K562 (cell line): ENCODE measurements at regions not wholly inside any gene's neighbourhood (a gene's known extent, or its start where the extent isn't known, plus 50 kb on each side); places are given as distances from the start of the nearest gene placed in this dataset.

Experiments used
- ATAC-seq: fragments of 200-7000 bp; cut with Tn5 transposase; 3 replicates; pipeline ENCODE4 v1.9.1; 2020; ENCODE audit warnings: moderate library complexity
- BruUV-seq: library from RNA; stranded (reverse); fragments of 400-500 nt; replicated peaks from 2 replicates; lab custom pipeline; 2021; lab: Mats Ljungman, UMichigan
- CTCF ChIA-PET: fragments of 300-600 bp; formaldehyde crosslinking; extraction: SDS; loops from one replicate; lab custom pipeline; 2021; ENCODE audit warnings: low intra/inter-chr PET ratio; lab: Yijun Ruan, JAX
- POLR2A ChIA-PET: fragments of 300-600, 350-650 bp; sonication (Branson Sonifier 250); formaldehyde crosslinking; extraction: SDS; loops from one replicate; lab custom pipeline; 2021; ENCODE audit warnings: antibody characterized with exemption, inconsistent platforms; lab: Yijun Ruan, JAX
- DNase-seq, 4 experiments: peaks; one replicate each; pipeline versions ENCODE4 v3.0.0 to v3.0.0-alpha.2; 2011 to 2018; ENCODE audit warnings: low spot score in 3 of 4, mixed read lengths in 3 of 4; ENCODE audit errors: extremely low read depth in 1 of 4
- FAIRE-seq: peaks from 2 replicates; lab custom pipeline; 2011; peaks lifted over from hg19 to GRCh38; lab: Jason Lieb, UNC
- H2AFZ ChIP-seq: 2 replicates; pipeline ENCODE4 v1.6.0; 2011; ENCODE audit warnings: low read depth, low read length, control low read depth, inconsistent platforms
- H3K27ac ChIP-seq: fragments of 200-600 bp; 3 replicates; pipeline ENCODE4 v1.8.0; 2011; ENCODE audit warnings: low read depth, mild to moderate bottlenecking, control low read depth, inconsistent platforms, low read length, moderate library complexity, mixed read lengths; ENCODE audit errors: extremely low read depth
- H3K27me3 ChIP-seq, 2 experiments: fragments of 300-600 bp in 1 of 2; 2 replicates in 1 of 2; 3 replicates in 1 of 2; pipeline versions ENCODE4 v1.6.0 to v1.8.0; 2011; ENCODE audit warnings: inconsistent platforms in 2 of 2, low read length in 2 of 2, mild to moderate bottlenecking in 1 of 2, mixed read lengths in 1 of 2, moderate library complexity in 1 of 2; ENCODE audit not compliant: control insufficient read depth in 2 of 2, insufficient read depth in 2 of 2
- H3K36me3 ChIP-seq: fragments of 300-600 bp; 3 replicates; pipeline ENCODE4 v1.8.0; 2011; ENCODE audit warnings: mild to moderate bottlenecking, low read length, inconsistent platforms; ENCODE audit not compliant: control insufficient read depth, insufficient read depth
- H3K4me1 ChIP-seq, 2 experiments: fragments of 200-600 bp in 1 of 2; replicated peaks in 1 of 2; 2 replicates in 1 of 2; 3 replicates in 1 of 2; pipeline versions ENCODE4 v1.5.1 to v1.8.0; 2011; ENCODE audit warnings: inconsistent platforms in 2 of 2, low read length in 2 of 2, mild to moderate bottlenecking in 1 of 2, mixed read lengths in 1 of 2, moderate library complexity in 1 of 2; ENCODE audit not compliant: control insufficient read depth in 2 of 2, insufficient read depth in 2 of 2
- H3K4me2 ChIP-seq: 2 replicates; pipeline ENCODE4 v1.6.1; 2011; ENCODE audit warnings: low read length, control low read depth, inconsistent platforms, mixed read lengths; ENCODE audit not compliant: insufficient read depth
- H3K4me3 ChIP-seq: fragments of 200-600 bp; sonication (generic), shearing (Covaris generic); 2 replicates; pipeline ENCODE4 v1.5.1; 2016; ENCODE audit warnings: control low read depth, inconsistent platforms
- H3K79me2 ChIP-seq: fragments of 200-600 bp; 3 replicates; pipeline ENCODE4 v1.8.0; 2011; ENCODE audit warnings: low read length, inconsistent platforms; ENCODE audit not compliant: control insufficient read depth, insufficient read depth
- H3K9ac ChIP-seq, 2 experiments: 2 replicates each; pipeline versions ENCODE4 v1.6.0 to v1.6.1; 2011; ENCODE audit warnings: low read depth in 2 of 2, low read length in 2 of 2, control low read depth in 1 of 2, inconsistent platforms in 1 of 2, mild to moderate bottlenecking in 1 of 2, mixed read lengths in 1 of 2; ENCODE audit not compliant: insufficient read depth in 1 of 2
- H3K9me1 ChIP-seq: one replicate; pipeline ENCODE4 v1.6.0; 2011; ENCODE audit warnings: inconsistent platforms, mild to moderate bottlenecking, low read length, moderate library complexity; ENCODE audit not compliant: control insufficient read depth, insufficient read depth
- H3K9me3 ChIP-seq: replicated peaks from 2 replicates; pipeline ENCODE4 v1.5.1; 2011; ENCODE audit warnings: low read depth, low read length, inconsistent platforms; ENCODE audit not compliant: control insufficient read depth, insufficient read depth
- H4K20me1 ChIP-seq: replicated peaks from 2 replicates; pipeline ENCODE4 v1.6.1; 2011; ENCODE audit warnings: low read length, inconsistent platforms, mixed read lengths; ENCODE audit not compliant: control insufficient read depth, insufficient read depth
- NFIC ChIP-seq: fragments of 450-650 bp; IDR thresholded peaks from 2 replicates; pipeline ENCODE4 v1.6.1; 2017; ENCODE audit warnings: mild to moderate bottlenecking, inconsistent platforms
- RFX1 ChIP-seq: fragments of 450-650 bp; IDR thresholded peaks from 2 replicates; pipeline ENCODE4 v1.6.1; 2016; ENCODE audit warnings: mild to moderate bottlenecking, moderate library complexity
- ZNF263 ChIP-seq: sonication (generic); formaldehyde crosslinking; IDR thresholded peaks from 2 replicates; pipeline ENCODE4 v1.8.0; 2022; ENCODE audit warnings: mild to moderate bottlenecking, missing genetic modification reagents, borderline replicate concordance
- WGBS: fragments of 100-300 bp; shearing (Covaris generic); methylation state at CpG from one replicate; pipeline ENCODE4 v1.1.6; 2016; ENCODE audit warnings: low coverage, mixed read lengths; ENCODE audit not compliant: insufficient coverage; ENCODE audit errors: missing lambda C conversion rate; 5-methylcytosine and 5-hydroxymethylcytosine counted together
- in situ Hi-C: fragments of 300-500 bp; cut with MboI; formaldehyde crosslinking; loops from 4 replicates; pipeline ENCODE4 v1.15.0; 2018; ENCODE audit warnings: inconsistent platforms, mixed read lengths
- intact Hi-C: fragments of 100-400 bp; cut with micrococcal nuclease; formaldehyde crosslinking; loops from 2 replicates; pipeline ENCODE4 v1.14.2; 2022
- TF ChIP-seq, protein P1 (sequence below), 2 experiments: fragments of 150-350 bp in 1 of 2; IDR thresholded peaks; 2 replicates each; pipeline ENCODE4 v1.6.1; 2012 to 2016; ENCODE audit warnings: low read depth in 2 of 2, low read length in 2 of 2, mild to moderate bottlenecking in 1 of 2, moderate library complexity in 1 of 2

- TF ChIP-seq, protein P1, sequence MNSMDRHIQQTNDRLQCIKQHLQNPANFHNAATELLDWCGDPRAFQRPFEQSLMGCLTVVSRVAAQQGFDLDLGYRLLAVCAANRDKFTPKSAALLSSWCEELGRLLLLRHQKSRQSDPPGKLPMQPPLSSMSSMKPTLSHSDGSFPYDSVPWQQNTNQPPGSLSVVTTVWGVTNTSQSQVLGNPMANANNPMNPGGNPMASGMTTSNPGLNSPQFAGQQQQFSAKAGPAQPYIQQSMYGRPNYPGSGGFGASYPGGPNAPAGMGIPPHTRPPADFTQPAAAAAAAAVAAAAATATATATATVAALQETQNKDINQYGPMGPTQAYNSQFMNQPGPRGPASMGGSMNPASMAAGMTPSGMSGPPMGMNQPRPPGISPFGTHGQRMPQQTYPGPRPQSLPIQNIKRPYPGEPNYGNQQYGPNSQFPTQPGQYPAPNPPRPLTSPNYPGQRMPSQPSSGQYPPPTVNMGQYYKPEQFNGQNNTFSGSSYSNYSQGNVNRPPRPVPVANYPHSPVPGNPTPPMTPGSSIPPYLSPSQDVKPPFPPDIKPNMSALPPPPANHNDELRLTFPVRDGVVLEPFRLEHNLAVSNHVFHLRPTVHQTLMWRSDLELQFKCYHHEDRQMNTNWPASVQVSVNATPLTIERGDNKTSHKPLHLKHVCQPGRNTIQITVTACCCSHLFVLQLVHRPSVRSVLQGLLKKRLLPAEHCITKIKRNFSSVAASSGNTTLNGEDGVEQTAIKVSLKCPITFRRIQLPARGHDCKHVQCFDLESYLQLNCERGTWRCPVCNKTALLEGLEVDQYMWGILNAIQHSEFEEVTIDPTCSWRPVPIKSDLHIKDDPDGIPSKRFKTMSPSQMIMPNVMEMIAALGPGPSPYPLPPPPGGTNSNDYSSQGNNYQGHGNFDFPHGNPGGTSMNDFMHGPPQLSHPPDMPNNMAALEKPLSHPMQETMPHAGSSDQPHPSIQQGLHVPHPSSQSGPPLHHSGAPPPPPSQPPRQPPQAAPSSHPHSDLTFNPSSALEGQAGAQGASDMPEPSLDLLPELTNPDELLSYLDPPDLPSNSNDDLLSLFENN (IDR thresholded peaks at IDR 0.05; ENCODE audit: low read depth in 2 of 2, low read length in 2 of 2), result no peak
- TF ChIP-seq NFIC, result no peak
These were observed 337.0 kb downstream of the PLK2 start (continued) for GRCh38 chr5:58122848-58123392.

- 15% methylated on average over 2 of the region's 2 CpGs for WGBS
- in situ Hi-C loops (no loop called here), intact Hi-C loops (no loop called here)
- TF ChIP-seq ZNF263 (CRISPR knock-in tag) (no peak), RFX1 (peak; percentile 74)
- TF ChIP-seq, all 486 proteins: peak for 1
- Histone ChIP-seq H2AFZ (no peak overlapping the region), H3K79me2 (no peaks in the 10 kb centered on the region), H3K9ac (no peak overlapping the region), H3K9me1 (no peaks in the 10 kb centered on the region), H3K4me1 (peaks cover 0 to 6% of the 10 kb centered on the region in 2 experiments; a peak in 1 of 5 replicates), H3K27ac (no peak overlapping the region), H4K20me1 (no peaks in the 10 kb centered on the region), H3K9me3 (no peaks in the 10 kb centered on the region; the same call in 1 of the 2 replicates), H3K36me3 (no peaks in the 10 kb centered on the region), H3K4me2 (no peak overlapping the region), H3K4me3 (no peak overlapping the region), H3K27me3 (no peaks in the 10 kb centered on the region)
- CTCF ChIA-PET, result no interaction called here
- no TSS peak for BruUV-seq
- POLR2A ChIA-PET, result interaction anchor here (1.1 kb wide), 1 partner anchor 100 kb away, joined by 3 read pairs; no protein-coding TSS in a partner anchor
- ATAC-seq (no peak), FAIRE-seq (no peak), DNase-seq (no peak)
These were observed 337.7 kb downstream of the PLK2 start for GRCh38 chr5:58122157-58122556.
